ENCODE measurements at regions not wholly inside any gene's neighbourhood (a gene's known extent, or its start where the extent isn't known, plus 50 kb on each side); places are given as distances from the start of the nearest gene placed in this dataset.
"Not testable (repeated sequence)": the region's sequence is repeated elsewhere in the genome, so short reads cannot be mapped to it uniquely, and the experiment has no call there.

DNA sequence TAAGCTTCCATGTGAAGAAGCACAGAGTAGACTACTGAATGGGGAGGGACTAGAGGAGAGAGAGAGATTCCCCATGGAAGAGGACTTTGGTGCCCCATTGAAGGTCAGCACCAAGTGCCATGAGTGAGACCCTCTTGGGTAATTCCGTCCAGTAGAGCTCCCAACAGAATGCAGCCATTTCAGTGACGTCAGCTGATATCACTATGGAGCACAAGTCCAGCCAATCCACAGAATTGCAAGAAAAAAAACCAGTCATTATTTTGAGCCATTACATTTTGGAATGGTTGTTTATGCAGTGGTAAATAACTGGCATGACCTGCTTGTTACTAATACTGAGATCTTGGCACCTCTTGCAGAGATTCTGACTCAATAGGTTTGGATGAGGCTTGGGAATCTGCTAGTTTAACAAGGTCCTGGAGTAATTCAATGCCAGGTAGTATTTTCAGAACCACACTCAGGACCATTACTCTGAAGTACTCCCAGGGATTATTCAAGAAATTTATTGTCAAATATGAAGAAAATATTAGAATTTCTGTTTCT is 52.6 kb upstream of the SP8 start:
- DNase-seq: no peak

DNA sequence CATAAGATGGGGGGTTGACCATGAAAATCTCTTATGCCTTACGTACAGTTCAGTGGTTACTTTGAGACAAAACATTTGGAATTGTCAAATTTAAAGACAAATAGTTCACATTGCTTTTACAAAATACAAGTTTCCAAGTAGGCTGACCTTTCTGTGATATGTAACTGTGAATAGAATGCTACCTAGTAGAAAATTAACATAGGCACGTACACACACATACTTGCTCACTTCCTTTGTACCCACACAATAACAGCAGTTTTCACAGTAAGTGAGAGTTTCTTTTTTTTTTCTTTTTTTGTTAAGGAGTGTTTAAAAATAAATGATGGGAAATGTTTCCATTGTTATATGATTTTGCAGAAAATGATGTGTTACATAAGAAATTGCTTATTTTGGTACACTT is 53.3 kb upstream of the SP8 start:
- DNase-seq: no peak

DNA sequence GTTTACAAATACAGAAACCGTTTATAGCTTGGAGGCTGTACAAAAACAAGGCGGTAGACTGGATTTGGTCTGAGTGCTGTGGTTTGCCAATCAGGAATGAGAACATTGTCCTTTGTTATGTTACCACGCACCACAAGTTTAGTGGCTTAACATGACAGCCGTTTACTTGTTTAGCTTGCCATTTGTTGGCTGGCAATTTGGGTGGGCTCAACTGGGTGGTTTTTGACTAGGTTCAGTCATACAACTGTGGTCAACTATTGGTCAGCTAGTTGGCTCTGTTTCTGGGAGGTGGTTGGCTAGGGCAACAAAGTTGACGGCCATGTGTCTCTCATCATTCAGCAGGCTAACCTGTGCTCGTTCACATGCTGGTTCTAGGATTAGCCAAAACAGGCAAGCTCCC is 60.1 kb upstream of the SP8 start:
- no peak for DNase-seq

DNA sequence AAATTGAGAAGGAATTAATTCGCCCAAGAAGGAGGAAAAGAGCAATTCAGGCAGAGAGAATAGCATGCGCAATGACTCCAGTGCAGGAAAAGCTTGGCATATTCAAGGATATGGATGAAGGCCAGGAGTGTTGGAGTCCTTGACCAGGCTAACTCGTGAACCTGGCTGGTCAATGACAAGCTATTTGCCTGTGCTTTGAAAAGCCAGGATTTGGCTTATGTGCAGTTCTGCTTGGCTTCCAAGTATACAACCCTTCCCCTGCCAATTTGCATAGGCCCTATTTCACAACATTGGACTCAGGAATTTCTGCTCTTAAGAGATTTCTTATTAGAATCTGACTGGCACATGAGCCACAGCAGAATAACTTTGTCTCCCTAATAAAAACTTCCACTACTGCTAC is 72.3 kb upstream of the SP8 start:
- DNase-seq: no peak

DNA sequence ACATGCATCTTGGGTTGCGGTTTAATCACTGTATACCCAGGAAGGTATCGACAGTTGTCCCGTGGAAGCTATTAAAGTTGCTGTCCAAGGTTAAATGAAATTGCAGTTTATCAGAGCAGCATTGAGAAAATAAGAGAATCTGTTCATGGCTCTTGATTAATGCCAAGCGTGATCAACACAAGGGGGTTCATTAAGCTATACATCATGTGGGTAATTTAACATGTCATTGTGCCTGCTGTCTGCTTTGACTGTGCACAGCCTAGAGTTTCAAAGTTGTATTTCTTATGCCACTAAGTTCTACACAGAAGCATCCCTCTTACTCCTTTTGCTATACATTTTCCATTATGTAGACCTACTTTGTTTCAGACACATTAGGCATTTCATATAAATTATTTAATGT is 74.8 kb upstream of the SP8 start:
- DNase-seq: no peak

DNA sequence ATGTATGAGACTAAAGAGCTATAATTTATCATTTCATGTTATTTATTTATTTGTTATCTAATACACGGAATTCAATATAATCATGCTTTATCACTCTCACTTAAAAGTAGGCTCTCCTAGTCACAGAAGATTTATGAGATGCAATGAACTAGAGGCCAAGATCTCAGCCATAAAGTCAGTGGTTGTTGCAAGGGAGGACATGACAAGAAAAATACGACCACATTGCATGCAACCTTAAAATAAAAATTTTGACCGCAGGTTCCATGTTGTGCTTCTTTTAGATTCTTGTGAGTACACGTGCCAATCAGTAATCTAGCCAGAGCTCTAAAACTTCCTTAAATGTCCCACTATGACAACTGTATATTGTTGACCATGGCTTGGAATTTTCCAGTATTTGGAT is 75.9 kb upstream of the SP8 start:
- no peak for DNase-seq

DNA sequence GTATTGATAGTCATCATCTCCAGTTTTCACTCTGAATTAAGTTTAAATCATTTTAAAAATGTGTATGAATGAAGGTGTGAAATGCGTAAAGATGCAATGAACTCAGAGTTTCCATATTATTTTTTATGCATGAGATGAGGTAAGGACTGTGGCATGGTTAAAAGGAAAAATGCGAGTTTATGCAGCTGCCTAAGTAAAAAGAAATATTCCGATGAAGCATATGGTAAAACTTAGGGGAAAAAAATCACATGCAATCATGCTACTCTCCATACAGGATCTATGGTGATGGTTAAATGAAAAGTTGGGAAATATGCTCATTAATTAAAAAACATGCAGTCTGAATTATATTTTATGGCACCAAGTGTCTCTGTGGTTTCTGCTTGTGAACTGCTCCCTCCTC is 77.5 kb upstream of the SP8 start:
- no peak for DNase-seq

DNA sequence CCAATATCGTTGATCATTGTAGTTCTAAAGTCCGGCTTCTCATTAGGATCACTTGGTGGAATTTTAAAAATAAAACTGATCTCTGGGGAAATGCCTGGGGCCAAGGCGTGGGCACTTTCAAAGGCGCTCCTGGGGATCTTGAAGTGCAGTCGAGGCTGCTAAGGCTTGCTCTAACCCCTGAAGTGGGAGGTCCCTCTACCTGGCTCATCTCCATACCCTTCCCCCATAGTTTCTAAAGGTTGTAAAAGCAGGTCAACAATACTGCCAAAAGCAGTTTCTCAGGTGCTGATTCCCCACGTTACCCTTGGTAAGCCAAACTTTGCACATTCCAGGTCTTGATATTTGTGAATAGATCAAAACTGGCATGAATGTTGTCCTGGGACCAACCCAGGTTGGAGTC is 79.0 kb upstream of the SP8 start:
- DNase-seq: no peak

DNA sequence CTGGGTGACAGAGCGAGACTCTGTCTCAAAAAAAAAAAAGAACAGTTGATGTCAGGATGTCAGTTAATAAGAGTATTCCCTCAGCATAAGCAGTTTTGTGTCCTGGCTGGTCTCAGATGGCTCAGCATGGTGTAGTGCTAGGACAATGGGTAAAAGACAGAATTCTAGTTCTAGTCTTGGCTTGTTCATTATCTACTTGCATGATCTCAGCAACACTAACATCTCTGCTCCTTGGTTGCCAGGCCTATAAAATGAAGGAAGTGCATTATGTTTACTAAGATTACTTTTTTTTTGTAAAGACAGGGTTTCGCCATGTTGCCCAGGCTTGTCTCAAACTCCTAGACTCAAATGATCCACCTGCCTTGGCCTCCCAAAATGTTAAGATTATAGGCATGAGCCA is 84.3 kb upstream of the SP8 start:
- DNase-seq: no peak

DNA sequence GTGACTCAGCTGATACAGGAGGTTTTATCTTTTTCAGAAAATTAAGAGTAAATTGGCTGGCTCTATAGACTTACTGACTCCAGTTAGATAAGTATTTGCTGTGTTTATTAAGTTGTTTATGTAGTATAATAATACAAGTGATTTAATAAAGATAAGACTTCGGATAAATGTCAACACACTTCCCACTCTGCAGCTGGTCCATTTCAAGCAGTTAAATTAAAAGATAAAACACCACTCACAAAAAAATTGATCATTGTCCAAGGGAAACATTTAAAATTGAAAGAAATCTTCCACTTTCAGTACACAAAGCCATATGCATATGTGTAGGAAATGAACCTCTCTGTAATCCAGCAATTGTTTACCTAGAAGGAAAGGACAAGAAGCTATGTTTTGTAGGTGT is 106.1 kb upstream of the SP8 start:
- no peak for DNase-seq

DNA sequence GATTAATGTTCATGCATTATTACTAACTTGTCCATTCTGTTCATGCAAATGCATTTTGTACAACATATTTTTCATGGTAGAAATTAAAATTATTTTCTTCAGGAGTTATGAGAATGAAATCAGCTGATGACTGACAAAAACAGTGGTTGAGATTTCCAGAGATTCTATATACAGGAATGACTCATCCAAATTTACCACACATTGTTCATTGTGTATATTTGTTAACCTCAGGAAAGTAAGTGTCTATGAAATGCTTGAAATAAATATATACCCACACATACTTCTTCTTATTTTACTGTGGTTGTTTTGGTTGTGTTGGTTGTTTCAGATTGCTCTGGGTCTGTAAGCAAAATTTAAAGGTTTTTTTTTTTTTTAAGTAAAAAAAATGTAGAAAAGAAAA is 108.1 kb upstream of the SP8 start:
- no peak for DNase-seq

DNA sequence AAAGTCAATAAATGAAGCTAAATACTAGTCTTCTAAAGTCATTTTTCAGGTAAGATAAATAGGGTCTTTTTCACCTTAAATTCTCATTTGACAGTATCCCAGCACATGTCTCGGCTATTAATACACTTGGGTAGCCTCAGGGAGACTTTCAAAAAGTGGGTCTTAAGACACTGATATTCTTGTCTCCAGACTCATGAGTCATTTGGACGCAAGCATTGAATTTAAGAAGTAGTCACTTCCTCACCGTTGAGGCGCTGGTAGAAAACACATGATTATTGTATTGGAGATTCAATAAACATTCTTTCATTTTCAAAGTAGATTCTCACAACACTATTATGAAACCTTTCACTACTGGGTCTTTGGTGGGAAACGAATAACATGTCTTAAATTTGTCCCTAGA is 108.9 kb upstream of the SP8 start:
- DNase-seq: no peak

DNA sequence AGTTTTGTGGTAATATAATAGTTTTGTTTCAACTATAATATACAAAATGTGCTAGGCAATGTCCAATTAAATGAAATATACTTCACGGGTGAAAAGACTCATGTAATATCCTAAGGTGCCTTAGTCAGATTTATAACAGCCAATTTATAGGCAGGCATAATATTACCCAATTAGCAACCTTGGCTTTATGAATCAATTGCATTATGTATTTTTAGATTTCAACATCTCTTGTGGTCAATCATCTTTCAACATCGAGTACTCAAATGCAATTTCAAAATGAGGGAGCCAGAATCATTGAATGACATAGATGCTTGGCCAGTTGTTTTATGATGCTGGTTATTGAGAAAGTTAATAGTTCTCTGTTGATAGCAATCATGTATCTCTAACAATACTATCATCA is 110.3 kb upstream of the SP8 start:
- no peak for DNase-seq

DNA sequence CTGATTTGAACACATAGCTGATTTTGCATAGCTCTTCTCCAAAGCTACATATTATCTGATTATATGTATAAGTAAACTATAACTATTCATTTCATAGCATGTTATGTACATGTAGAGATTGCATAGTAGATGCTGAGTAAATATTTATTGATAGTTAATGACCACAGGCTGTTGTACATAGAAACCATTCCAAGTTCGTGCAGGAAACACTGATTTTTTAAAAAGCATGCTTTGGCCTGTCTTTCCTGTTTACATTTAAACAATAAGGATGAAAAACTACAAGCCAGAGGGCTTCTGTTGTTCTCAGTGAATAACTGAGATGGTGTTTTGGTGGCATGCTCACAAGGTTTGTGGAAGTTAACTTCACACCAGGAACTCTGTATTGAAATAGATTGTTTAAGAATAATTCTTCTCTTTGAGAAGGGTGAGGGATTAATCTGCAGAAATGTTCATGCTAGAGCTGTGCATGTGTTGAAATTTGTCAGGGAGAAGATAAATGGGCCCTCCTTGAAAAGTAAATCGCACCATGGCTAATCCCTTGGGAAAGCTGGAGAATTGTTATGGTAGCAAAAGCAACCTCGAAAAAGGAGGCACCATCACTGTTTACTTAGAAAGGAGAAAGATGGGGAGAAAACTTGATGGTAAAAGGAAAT is 120.2 kb upstream of the SP8 start:
- DNase-seq: no peak

DNA sequence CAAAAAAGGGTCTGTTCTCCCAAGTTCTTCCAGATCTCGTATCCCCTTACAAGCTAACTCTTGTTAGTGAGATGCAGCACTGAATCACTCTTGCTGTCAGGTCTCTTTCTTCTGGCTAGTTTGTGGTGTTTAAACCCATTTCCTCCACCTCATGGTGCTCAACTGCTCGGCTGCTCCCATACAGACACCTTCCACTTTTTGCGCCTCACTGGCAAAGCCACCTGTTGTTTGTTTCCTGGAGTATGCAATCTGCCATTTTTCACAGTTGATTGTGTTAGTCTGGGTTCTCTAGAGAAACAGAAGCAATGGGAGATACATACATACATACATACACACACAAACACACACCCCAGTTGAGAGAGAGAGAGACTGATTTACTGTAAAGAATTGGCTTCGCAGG is 124.4 kb upstream of the SP8 start:
- DNase-seq: no peak

DNA sequence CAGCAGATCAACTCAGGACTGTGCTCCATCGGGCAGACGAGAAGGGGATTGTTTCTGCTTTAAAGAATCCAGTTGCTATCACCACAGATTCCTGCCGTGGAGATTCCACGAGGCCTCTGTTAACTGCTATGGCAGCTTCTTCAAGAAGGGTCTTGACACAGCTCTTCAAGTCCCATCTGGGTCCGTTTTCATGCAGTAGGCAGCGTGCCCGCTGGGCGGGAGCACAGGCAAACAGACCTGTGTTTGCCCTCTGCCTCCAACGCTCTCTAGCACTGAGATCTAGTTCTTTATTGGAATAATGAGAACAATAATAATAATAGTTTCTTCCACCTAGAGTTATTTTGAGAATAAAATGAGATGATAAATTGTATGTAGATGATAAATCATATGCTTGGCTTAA is 127.2 kb upstream of the SP8 start:
- no peak for DNase-seq

DNA sequence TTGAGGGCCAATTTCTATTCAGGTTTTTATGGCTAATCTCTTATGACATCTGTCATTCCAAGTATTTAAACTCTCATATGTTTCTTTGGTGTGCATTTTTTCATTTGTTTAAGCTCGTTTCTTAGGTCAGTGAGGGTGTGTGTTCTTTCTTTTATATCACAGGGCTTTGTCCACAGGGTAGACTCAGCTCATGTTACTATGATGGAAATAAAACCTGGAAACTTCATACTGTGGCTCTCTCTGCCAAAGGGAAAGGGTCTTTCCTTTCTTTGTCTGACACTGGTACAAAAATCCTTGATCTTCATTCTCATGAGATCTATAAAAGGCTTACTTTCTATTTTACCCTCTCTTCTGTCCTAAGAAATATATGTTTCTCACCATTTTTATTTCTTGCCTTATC is 129.6 kb upstream of the SP8 start:
- no peak for DNase-seq

DNA sequence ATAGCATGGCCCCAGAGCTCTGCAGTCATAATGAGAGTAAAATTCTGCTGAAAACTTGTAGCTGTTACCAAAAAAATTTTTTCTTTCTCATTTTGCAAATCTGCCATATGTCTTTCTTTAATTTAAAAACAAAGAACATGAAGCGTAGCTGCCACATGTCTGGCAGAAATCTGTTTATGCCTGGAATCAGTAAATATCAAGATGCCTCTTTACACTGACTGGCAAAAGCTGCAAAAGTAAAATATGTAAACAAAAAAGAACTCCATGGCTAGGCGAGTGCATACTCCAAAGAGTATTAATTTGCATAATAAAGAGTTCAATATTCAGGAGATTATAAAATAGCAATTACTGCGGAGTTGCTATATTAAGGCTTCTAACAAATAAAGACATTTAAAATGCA is 130.9 kb upstream of the SP8 start:
- DNase-seq: no peak

DNA sequence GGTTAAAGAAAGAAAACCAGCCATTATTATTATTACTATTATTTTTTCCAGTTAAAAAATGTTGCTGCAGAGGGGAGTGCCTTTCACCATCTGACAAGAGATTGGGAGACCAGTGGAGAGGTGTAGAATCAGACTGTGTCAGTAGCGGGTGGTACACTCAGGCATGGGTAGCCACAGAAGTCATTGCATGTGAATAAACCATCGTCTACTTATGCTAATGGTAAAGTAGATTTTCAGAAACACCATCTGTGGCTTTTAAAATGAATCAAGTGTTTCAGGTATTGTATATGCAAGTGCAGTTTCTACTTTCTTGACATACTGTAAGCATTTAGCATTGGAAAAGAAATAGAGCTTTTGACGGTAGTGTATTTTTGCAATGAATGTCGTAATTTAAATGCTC is 131.5 kb upstream of the SP8 start:
- no peak for DNase-seq

DNA sequence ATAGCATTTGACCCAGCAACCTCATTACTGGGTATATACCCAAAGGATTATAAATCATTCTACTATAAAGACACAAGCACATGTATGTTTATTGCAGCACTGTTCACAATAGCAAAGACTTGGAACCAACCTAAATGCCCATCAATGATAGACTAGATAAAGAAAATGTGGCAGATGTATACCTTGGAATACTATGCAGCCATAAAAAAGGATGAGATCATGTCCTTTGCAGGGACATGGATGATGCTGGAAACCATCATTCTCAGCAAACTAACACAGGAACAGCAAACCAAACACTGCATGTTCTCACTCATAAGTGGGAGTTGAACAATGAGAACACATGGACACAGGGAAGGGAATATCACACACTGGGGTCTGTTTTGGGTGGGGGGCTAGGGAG is 140.5 kb upstream of the SP8 start:
- not testable (repeated sequence) for DNase-seq

DNA sequence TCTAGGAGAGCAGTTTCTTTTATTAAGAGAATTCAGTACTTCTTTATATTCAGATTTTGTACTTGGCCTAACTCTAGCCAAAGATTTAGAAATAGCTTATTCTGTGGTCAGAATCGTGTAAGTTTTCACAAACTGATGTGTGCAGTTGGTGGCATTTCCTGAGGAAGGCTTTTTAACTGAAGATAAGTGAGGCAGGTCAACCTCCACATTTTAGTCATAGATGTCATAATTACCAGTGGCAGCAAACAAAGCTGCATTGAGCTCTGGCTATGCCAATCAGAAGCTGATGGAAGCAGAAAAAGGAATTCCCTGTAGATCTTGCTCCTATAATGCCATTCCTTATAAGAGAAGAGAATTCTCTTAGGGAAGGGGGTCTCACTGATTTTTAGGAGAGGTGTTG is 141.3 kb upstream of the SP8 start:
- no peak for DNase-seq

DNA sequence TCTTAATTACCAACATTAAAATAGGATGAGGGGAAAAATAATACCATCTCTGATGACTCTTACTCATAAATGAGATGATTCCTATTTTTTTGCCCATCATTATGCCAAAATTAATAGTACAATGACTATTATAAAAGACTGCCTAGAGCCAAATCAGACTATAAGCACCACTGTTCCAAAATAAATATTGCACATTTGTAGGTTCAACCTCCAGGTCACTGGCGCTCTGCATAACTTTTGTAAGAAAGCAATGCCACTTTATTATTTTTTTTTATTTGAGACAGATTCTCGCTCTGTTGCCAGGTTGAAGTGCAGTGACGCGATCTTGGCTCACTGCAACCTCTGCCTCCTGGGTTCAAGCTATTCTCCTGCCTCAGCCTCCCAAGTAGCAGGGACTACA is 142.5 kb upstream of the SP8 start:
- DNase-seq: no peak

DNA sequence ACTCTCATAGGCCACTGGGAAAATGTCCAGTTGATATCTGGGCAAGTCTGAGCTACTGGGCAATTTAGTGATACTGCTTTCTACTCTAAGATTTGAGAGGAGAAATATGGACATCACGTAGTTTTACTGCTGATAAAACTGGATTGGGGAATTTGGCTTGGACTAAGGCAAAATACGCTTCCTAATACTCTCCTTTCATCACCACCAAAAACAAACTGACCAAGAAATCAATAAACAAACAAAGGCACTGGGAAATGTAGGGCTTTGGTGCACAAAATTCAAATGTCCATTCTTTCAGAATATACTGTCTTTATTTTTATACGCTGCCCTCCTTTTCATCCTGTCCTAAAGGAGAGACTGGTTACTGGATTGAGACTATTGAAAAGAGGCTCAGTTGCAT is 145.1 kb upstream of the SP8 start:
- no peak for DNase-seq

DNA sequence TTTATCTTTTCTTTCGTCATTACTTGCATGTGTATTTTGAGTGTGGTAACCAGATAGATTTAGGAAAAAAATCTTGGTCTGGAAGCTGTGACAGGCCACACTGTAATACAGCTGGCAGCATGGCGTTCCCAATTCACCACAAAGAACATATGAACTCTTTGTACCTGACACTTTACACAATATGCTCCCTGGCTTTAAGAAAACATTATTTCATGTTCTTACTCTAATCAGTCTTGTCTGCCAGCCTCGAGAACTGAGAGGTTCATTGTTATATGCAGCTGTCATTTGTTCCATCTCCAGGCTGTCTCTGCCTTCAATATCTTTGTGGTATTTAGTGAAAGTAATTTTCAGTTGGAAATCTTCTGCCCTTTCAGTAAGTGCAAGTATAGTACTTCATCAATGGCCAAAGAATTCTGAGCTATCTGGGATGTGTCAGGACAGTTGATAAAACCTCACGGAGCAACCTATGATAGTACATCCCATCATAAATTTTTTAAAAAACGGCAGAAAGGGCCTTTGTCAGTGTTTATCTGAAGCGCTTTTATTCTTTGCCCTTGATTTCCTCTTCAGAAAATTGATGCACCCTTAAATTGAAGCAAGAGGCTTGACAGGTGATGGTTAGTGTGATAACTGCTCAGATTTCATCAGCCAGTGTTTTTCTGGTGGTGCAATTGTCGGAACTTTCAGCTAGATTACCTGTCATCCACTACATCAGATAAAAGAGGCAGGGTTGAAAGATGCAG is 146.3 kb upstream of the SP8 start:
- DNase-seq: no peak

DNA sequence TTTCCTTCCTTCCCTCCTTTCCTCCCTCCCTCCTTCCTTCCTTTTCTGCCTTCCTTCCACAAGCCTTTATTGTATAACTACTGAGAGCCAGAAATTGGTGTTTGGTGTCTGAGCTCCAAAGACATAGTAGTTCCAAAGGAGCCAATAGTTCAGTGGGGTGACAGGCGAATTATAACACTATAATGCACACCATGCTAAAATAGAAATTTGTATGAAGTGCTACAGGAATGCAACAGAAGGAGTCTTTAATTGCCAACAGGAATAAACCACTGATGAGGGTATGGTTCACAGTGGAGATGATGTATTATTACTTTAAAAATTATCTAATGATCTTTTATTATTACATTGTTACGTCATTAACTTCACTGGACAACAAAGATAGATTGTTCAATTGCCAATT is 158.8 kb upstream of the SP8 start:
- DNase-seq: no peak

Data from right forelimb (tissue), 1 donor.